ENCODE measurements at regions not wholly inside any gene's neighbourhood (a gene's known extent, or its start where the extent isn't known, plus 50 kb on each side); places are given as distances from the start of the nearest gene placed in this dataset.
"Not testable (repeated sequence)": the region's sequence is repeated elsewhere in the genome, so short reads cannot be mapped to it uniquely, and the experiment has no call there.

GRCh38 chr13:75963302-75963701, 327.2 kb downstream of the LMO7 start:
- DNase-seq, result no peak
- H3K36me3 ChIP-seq (replicated peaks; ENCODE audit: control insufficient read depth, insufficient read depth, low read length), result no peaks in the 10 kb centered on the region
- H3K4me3 ChIP-seq (ENCODE audit: insufficient read depth, low read depth, low read length), result no peak overlapping the region
- no peaks in the 10 kb centered on the region for H3K27me3 ChIP-seq (ENCODE audit: control insufficient read depth, insufficient read depth, low read length)

- Histone ChIP-seq H3K36me3 (replicated peaks; ENCODE audit: control insufficient read depth, insufficient read depth, low read length) (no peaks in the 10 kb centered on the region), H3K4me3 (ENCODE audit: insufficient read depth, low read depth, low read length) (no peak overlapping the region), H3K27me3 (ENCODE audit: control insufficient read depth, insufficient read depth, low read length) (no peaks in the 10 kb centered on the region)
- DNase-seq, result no peak
Measured at GRCh38 chr13:75961911-75962310, 325.8 kb downstream of the LMO7 start.

- H3K27me3 ChIP-seq (ENCODE audit: control insufficient read depth, insufficient read depth, low read length), result no peaks in the 10 kb centered on the region
- DNase-seq, result no peak
- H3K36me3 ChIP-seq (replicated peaks; ENCODE audit: control insufficient read depth, insufficient read depth, low read length), result no peaks in the 10 kb centered on the region
- H3K4me3 ChIP-seq (ENCODE audit: insufficient read depth, low read depth, low read length), result no peak overlapping the region
Measured at GRCh38 chr13:75960538-75960994, 324.4 kb downstream of the LMO7 start.

GRCh38 chr13:75959861-75960481, 323.8 kb downstream of the LMO7 start:
- no peak for DNase-seq
- Histone ChIP-seq H3K27me3 (ENCODE audit: control insufficient read depth, insufficient read depth, low read length) (no peaks in the 10 kb centered on the region), H3K36me3 (replicated peaks; ENCODE audit: control insufficient read depth, insufficient read depth, low read length) (no peaks in the 10 kb centered on the region), H3K4me3 (ENCODE audit: insufficient read depth, low read depth, low read length) (no peak overlapping the region)

GRCh38 chr13:75953589-75953988, 317.5 kb downstream of the LMO7 start:
- not testable (repeated sequence) for DNase-seq; H3K36me3 ChIP-seq (replicated peaks; ENCODE audit: control insufficient read depth, insufficient read depth, low read length); H3K27me3 ChIP-seq (ENCODE audit: control insufficient read depth, insufficient read depth, low read length); H3K4me3 ChIP-seq (ENCODE audit: insufficient read depth, low read depth, low read length)

GRCh38 chr13:75947448-75947847, 311.3 kb downstream of the LMO7 start:
- no peaks in the 10 kb centered on the region for H3K36me3 ChIP-seq (replicated peaks; ENCODE audit: control insufficient read depth, insufficient read depth, low read length)
- DNase-seq, result no peak
- H3K27me3 ChIP-seq (ENCODE audit: control insufficient read depth, insufficient read depth, low read length), result no peaks in the 10 kb centered on the region
- no peak overlapping the region for H3K4me3 ChIP-seq (ENCODE audit: insufficient read depth, low read depth, low read length)

- no peaks in the 10 kb centered on the region for H3K27me3 ChIP-seq (ENCODE audit: control insufficient read depth, insufficient read depth, low read length)
- DNase-seq, result no peak
- H3K36me3 ChIP-seq (replicated peaks; ENCODE audit: control insufficient read depth, insufficient read depth, low read length), result no peaks in the 10 kb centered on the region
- H3K4me3 ChIP-seq (ENCODE audit: insufficient read depth, low read depth, low read length), result no peak overlapping the region
Measured at GRCh38 chr13:75946536-75947284, 310.6 kb downstream of the LMO7 start.

GRCh38 chr13:75945841-75946482, 309.8 kb downstream of the LMO7 start:
- DNase-seq, result no peak
- Histone ChIP-seq H3K27me3 (ENCODE audit: control insufficient read depth, insufficient read depth, low read length) (no peaks in the 10 kb centered on the region), H3K36me3 (replicated peaks; ENCODE audit: control insufficient read depth, insufficient read depth, low read length) (no peaks in the 10 kb centered on the region), H3K4me3 (ENCODE audit: insufficient read depth, low read depth, low read length) (no peak overlapping the region)

- Histone ChIP-seq H3K4me3 (ENCODE audit: insufficient read depth, low read depth, low read length) (no peak overlapping the region), H3K36me3 (replicated peaks; ENCODE audit: control insufficient read depth, insufficient read depth, low read length) (no peaks in the 10 kb centered on the region), H3K27me3 (ENCODE audit: control insufficient read depth, insufficient read depth, low read length) (no peaks in the 10 kb centered on the region)
- no peak for DNase-seq
Measured at GRCh38 chr13:75938811-75939560, 302.9 kb downstream of the LMO7 start.

- no peak for DNase-seq
- Histone ChIP-seq H3K27me3 (ENCODE audit: control insufficient read depth, insufficient read depth, low read length) (no peaks in the 10 kb centered on the region), H3K36me3 (replicated peaks; ENCODE audit: control insufficient read depth, insufficient read depth, low read length) (no peaks in the 10 kb centered on the region), H3K4me3 (ENCODE audit: insufficient read depth, low read depth, low read length) (no peak overlapping the region)
Measured at GRCh38 chr13:75936791-75937190, 300.7 kb downstream of the LMO7 start.

- no peak for DNase-seq
- H3K4me3 ChIP-seq (ENCODE audit: insufficient read depth, low read depth, low read length), result no peak overlapping the region
- H3K36me3 ChIP-seq (replicated peaks; ENCODE audit: control insufficient read depth, insufficient read depth, low read length), result no peaks in the 10 kb centered on the region
- no peaks in the 10 kb centered on the region for H3K27me3 ChIP-seq (ENCODE audit: control insufficient read depth, insufficient read depth, low read length)
Measured at GRCh38 chr13:75935805-75936204, 299.7 kb downstream of the LMO7 start.

GRCh38 chr13:75934889-75935288, 298.8 kb downstream of the LMO7 start:
- no peaks in the 10 kb centered on the region for H3K27me3 ChIP-seq (ENCODE audit: control insufficient read depth, insufficient read depth, low read length)
- DNase-seq, result no peak

GRCh38 chr13:75932636-75933035, 296.5 kb downstream of the LMO7 start:
- DNase-seq, result no peak
- Histone ChIP-seq H3K36me3 (replicated peaks; ENCODE audit: control insufficient read depth, insufficient read depth, low read length) (no peaks in the 10 kb centered on the region), H3K27me3 (ENCODE audit: control insufficient read depth, insufficient read depth, low read length) (no peaks in the 10 kb centered on the region), H3K4me3 (ENCODE audit: insufficient read depth, low read depth, low read length) (no peak overlapping the region)

More at GRCh38 chr13:75934889-75935288, 298.8 kb downstream of the LMO7 start:
- H3K36me3 ChIP-seq (replicated peaks; ENCODE audit: control insufficient read depth, insufficient read depth, low read length), result no peaks in the 10 kb centered on the region
- no peak overlapping the region for H3K4me3 ChIP-seq (ENCODE audit: insufficient read depth, low read depth, low read length)

GRCh38 chr13:75931116-75931515, 295.0 kb downstream of the LMO7 start:
- H3K27me3 ChIP-seq (ENCODE audit: control insufficient read depth, insufficient read depth, low read length), result no peaks in the 10 kb centered on the region
- H3K4me3 ChIP-seq (ENCODE audit: insufficient read depth, low read depth, low read length), result no peak overlapping the region
- no peak for DNase-seq
- H3K36me3 ChIP-seq (replicated peaks; ENCODE audit: control insufficient read depth, insufficient read depth, low read length), result no peaks in the 10 kb centered on the region
